Cardiac fibroblast (primary cell): ENCODE measurements at regions not wholly inside any gene's neighbourhood (a gene's known extent, or its start where the extent isn't known, plus 50 kb on each side); places are given as distances from the start of the nearest gene placed in this dataset.

Experiments
- DNase-seq, 2 donors: peaks; one replicate each; pipeline versions ENCODE4 v3.0.0 to v3.0.0-alpha.2; 2010; ENCODE audit warnings: low read depth in 2 of 2
- H3K4me3 ChIP-seq, 2 donors: replicated peaks in 1 of 2; 1 replicate in 1 of 2; 2 replicates in 1 of 2; pipeline ENCODE4 v1.5.1; 2011; ENCODE audit warnings: low read depth in 2 of 2, low read length in 2 of 2, mild to moderate bottlenecking in 2 of 2, moderate library complexity in 1 of 2
- CTCF ChIP-seq: IDR thresholded peaks from one replicate; pipeline ENCODE4 v1.5.1; 2011; ENCODE audit warnings: low read depth, mild to moderate bottlenecking, low read length, inconsistent platforms

GRCh38 chr21:35862969-35863368 is 197.4 kb downstream of the SETD4 start:
- no peak overlapping the region for H3K4me3 ChIP-seq
- TF ChIP-seq CTCF, result no peak
- DNase-seq, result no peak

GRCh38 chr21:35861661-35862060 is 198.7 kb downstream of the SETD4 start:
- no peak overlapping the region for H3K4me3 ChIP-seq
- TF ChIP-seq CTCF, result no peak
- no peak for DNase-seq

GRCh38 chr21:35860189-35860869 is 200.0 kb downstream of the SETD4 start:
- TF ChIP-seq CTCF, result no peak
- H3K4me3 ChIP-seq, result no peak overlapping the region
- DNase-seq, result no peak

GRCh38 chr21:35859677-35860076 is 200.6 kb downstream of the SETD4 start:
- no peak for TF ChIP-seq CTCF
- no peak overlapping the region for H3K4me3 ChIP-seq
- no peak for DNase-seq

- no peak for DNase-seq
Measured at GRCh38 chr21:35857095-35857494, 203.2 kb downstream of the SETD4 start.

GRCh38 chr21:35855484-35855883 is 204.8 kb downstream of the SETD4 start:
- no peak for TF ChIP-seq CTCF
- peak in 1 of 2 donors; percentile 53 for DNase-seq
- H3K4me3 ChIP-seq, result no peak overlapping the region

More at GRCh38 chr21:35857095-35857494, 203.2 kb downstream of the SETD4 start:
- H3K4me3 ChIP-seq, result no peak overlapping the region
- TF ChIP-seq CTCF, result no peak

- no peak for TF ChIP-seq CTCF
- no peak for DNase-seq
Measured at GRCh38 chr21:35854281-35854680, 206.0 kb downstream of the SETD4 start.

More at GRCh38 chr21:35854281-35854680, 206.0 kb downstream of the SETD4 start:
- no peak overlapping the region for H3K4me3 ChIP-seq
